Naive B cell (primary cell): ENCODE measurements at regions not wholly inside any gene's neighbourhood (a gene's known extent, or its start where the extent isn't known, plus 50 kb on each side); places are given as distances from the start of the nearest gene placed in this dataset.

Source experiments
- ATAC-seq, 2 donors: fragments of 150-1000 bp; cut with Tn5 transposase; 2 replicates each; pipeline ENCODE4 v1.10.0; 2021; ENCODE audit warnings: low read depth in 2 of 2, mild to moderate bottlenecking in 2 of 2, moderate library complexity in 2 of 2
- DNase-seq: peaks from one replicate; pipeline ENCODE4 v3.0.0; 2022
- H3K27ac Mint-ChIP-seq, 6 donors: one replicate each; pipeline ENCODE4 v1.8.0; 2020 to 2022; ENCODE audit warnings: mild to moderate bottlenecking in 6 of 6, mixed read lengths in 6 of 6, moderate library complexity in 5 of 6, inconsistent platforms in 2 of 6
- H3K27me3 Mint-ChIP-seq, 3 donors: one replicate each; pipeline ENCODE4 v1.8.0; 2021 to 2022; ENCODE audit warnings: mixed read lengths in 3 of 3, mild to moderate bottlenecking in 1 of 3
- H3K36me3 Mint-ChIP-seq, 2 donors: one replicate each; pipeline ENCODE4 v1.8.0; 2020 to 2022; ENCODE audit warnings: mixed read lengths in 2 of 2, inconsistent platforms in 1 of 2, mild to moderate bottlenecking in 1 of 2
- H3K4me1 Mint-ChIP-seq, 3 donors: one replicate each; pipeline ENCODE4 v1.8.0; 2020 to 2022; ENCODE audit warnings: mixed read lengths in 3 of 3, inconsistent platforms in 1 of 3, mild to moderate bottlenecking in 1 of 3, moderate library complexity in 1 of 3
- H3K4me3 Mint-ChIP-seq, 8 donors: one replicate each; pipeline ENCODE4 v1.8.0; 2020 to 2022; ENCODE audit warnings: mild to moderate bottlenecking in 8 of 8, mixed read lengths in 8 of 8, moderate library complexity in 8 of 8, inconsistent platforms in 2 of 8
- H3K9me3 Mint-ChIP-seq, 7 donors: one replicate each; pipeline ENCODE4 v1.8.0; 2020 to 2022; ENCODE audit warnings: mixed read lengths in 7 of 7, mild to moderate bottlenecking in 5 of 7, inconsistent platforms in 2 of 7, moderate library complexity in 1 of 7

DNA sequence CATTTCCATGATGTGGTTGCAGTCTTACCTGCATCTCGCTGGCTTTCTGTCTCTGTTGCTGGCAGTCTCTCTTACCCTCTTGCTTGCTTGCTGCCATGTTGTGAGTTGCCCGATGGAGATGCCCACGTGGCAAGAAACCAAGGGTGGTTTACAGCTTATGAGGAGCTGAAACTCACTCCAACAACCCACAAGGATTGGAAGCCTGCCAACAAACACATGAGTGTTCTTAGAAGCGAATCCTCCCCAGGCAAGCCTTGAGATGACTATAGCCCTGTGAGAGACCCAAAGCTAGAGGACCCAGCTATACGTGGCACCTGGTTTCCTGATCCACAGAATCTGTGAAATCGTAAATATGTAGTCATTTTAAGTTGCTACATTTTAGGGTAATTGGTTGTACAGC lies 490.9 kb upstream of the ADAMTS9 start:
- Mint-ChIP-seq H3K9me3 (peaks cover 0 to 9% (median 2%) of the 10 kb centered on the region in 7 donors), H3K36me3 (no peaks in the 10 kb centered on the region), H3K4me1 (no peaks in the 10 kb centered on the region), H3K27me3 (no peaks in the 10 kb centered on the region), H3K27ac (no peak overlapping the region), H3K4me3 (no peak overlapping the region)
- DNase-seq (no peak), ATAC-seq (no peak)

DNA sequence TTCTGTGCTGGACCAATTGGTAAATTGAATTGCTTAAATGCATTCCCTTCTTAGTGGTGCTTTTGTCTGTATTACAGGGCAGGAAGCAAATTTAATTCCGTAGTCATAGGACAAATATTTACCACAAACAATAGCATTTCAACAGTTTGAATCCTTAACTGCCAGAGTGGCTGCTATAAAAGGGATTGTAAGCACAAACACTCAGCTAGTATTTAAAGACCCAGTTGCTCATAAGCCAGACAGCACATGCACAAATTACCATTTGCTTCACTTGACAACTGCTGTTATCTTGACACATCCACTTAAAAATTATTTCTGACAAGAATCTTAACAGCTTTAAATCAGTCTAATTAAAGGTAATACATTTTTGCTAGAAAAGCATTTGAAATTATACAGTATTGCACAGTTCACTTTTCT lies 490.2 kb upstream of the ADAMTS9 start:
- Mint-ChIP-seq H3K4me1 (no peaks in the 10 kb centered on the region), H3K27ac (no peak overlapping the region), H3K36me3 (no peaks in the 10 kb centered on the region), H3K9me3 (peaks cover 0 to 9% (median 2%) of the 10 kb centered on the region in 7 donors), H3K27me3 (no peaks in the 10 kb centered on the region), H3K4me3 (no peak overlapping the region)
- DNase-seq (no peak), ATAC-seq (no peak)

DNA sequence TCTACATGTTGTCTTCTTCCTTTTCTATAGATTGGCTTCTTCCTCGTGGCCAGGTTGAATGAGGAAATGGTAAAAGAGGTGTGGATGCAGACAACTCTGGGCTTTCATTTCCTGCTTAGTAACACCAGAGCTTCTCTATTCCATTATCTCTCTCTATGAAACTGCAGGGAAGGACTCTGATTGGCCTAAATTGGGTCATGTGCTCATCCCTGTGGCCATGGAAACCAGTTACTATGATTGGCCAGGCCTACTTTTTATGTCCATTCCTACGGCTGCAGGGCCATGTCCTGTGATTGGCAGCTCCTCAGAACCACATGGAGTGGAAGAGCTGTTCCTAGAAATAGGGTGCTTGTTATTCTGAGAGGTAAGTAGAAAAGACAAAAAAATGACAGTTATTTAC lies 486.9 kb upstream of the ADAMTS9 start:
- Mint-ChIP-seq H3K4me1 (no peaks in the 10 kb centered on the region), H3K36me3 (no peaks in the 10 kb centered on the region), H3K27me3 (no peaks in the 10 kb centered on the region), H3K27ac (no peak overlapping the region), H3K4me3 (no peak overlapping the region), H3K9me3 (peaks cover 0 to 11% (median 7%) of the 10 kb centered on the region in 7 donors)
- DNase-seq (no peak), ATAC-seq (no peak)

DNA sequence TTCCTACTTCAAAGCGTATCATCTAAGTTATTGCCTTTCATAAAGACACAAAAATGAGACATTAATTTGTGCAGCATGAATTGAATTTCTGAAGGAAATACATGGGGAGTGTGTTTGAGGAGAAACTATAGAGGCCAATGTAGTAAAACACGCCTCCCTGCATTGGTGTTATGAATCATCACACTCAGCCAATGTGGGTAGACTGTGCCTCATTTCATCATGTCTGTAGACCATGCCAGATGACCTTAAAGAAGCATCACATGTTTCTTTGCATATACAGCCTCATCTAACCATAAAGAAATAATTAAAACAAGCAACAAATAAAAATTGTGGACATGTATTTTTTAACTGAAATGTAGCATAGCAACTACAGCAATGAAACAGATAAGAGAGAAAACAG lies 486.0 kb upstream of the ADAMTS9 start:
- ATAC-seq (no peak), DNase-seq (no peak)
- Mint-ChIP-seq H3K4me1 (no peaks in the 10 kb centered on the region), H3K4me3 (no peak overlapping the region), H3K27ac (no peak overlapping the region), H3K9me3 (peaks cover 0 to 8% (median 4%) of the 10 kb centered on the region in 7 donors), H3K36me3 (no peaks in the 10 kb centered on the region), H3K27me3 (no peaks in the 10 kb centered on the region)

DNA sequence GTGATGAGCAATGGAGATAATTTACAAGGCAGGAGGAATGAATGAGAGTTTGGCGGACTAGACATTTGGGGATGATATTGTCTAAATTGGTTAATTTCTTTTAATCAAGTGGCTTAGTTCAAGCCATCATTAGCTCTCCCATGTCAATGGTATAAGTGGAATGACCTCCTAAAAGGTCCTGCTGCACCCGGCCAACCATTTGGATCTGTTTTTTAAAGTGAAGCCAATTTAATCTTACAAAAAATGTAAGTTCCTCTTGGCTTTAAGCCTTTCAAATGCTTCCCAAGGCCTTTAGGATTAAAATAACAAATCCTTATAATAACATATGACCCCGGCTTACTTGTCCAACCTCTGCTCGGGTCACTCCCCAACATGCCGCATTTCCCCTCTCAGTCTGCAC lies 484.4 kb upstream of the ADAMTS9 start:
- peaks cover 0 to 10% (median 4%) of the 10 kb centered on the region in 7 donors for H3K9me3 Mint-ChIP-seq
- DNase-seq, result no peak
- no peak for ATAC-seq
- no peaks in the 10 kb centered on the region for H3K4me1 Mint-ChIP-seq
- H3K27me3 Mint-ChIP-seq, result no peaks in the 10 kb centered on the region
- no peak overlapping the region for H3K4me3 Mint-ChIP-seq
- no peaks in the 10 kb centered on the region for H3K36me3 Mint-ChIP-seq
- no peak overlapping the region for H3K27ac Mint-ChIP-seq

DNA sequence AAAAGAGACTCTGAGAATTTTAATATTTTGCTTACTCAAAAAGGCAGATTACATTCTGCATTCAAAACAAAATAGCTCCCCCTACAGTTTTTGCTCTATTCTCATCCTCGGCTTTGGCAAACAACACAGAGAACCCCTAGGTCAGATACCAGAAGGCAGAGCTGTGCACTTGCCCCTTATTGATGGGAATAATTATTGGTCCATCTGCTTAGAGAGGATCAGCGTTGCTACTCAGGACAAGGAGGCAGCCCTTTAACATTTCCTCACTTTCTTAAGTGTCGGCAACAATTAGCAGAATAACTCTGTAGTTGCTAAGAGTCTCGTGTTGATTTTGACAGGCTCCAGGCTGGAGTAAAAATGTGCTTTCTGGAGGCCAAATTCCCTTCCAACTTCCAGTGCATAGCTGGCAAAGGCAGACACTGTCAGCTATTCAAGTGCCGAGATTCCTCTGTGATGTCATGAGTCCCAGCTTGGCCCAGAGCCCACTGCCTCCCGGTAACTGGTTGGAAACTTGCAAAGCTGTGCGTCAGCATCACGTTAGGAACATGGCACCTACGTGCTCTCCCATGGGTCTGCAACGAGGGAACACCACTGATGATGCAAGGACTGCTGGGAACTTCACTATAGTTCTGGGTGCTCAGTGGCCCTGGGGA lies 482.7 kb upstream of the ADAMTS9 start:
- Mint-ChIP-seq H3K9me3 (peaks cover 0 to 10% (median 4%) of the 10 kb centered on the region in 7 donors), H3K27me3 (no peaks in the 10 kb centered on the region), H3K4me1 (no peaks in the 10 kb centered on the region), H3K36me3 (no peaks in the 10 kb centered on the region), H3K27ac (no peak overlapping the region), H3K4me3 (no peak overlapping the region)
- no peak for ATAC-seq
- DNase-seq, result no peak

DNA sequence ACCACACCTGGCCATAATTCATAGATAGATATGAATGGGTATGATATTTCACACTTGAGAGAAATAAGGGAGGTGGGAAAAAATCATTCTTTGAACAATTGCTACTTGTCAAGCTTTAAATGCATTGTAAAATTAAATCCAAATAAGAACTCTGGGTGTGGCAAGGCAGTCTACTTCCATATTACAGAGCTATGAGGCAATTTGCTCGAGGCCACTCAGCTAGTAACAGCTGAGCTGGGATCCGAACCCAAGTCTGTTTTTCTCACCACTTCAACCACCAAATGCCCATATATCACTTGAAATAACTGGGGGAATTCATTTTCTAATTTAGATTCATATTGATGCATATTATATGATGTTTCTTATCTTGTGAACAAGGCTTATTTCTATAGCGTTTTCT lies 482.2 kb upstream of the ADAMTS9 start:
- ATAC-seq, result no peak
- Mint-ChIP-seq H3K9me3 (peaks cover 0 to 10% (median 4%) of the 10 kb centered on the region in 7 donors), H3K4me3 (no peak overlapping the region), H3K4me1 (no peaks in the 10 kb centered on the region), H3K27me3 (no peaks in the 10 kb centered on the region), H3K36me3 (no peaks in the 10 kb centered on the region), H3K27ac (no peak overlapping the region)
- no peak for DNase-seq

DNA sequence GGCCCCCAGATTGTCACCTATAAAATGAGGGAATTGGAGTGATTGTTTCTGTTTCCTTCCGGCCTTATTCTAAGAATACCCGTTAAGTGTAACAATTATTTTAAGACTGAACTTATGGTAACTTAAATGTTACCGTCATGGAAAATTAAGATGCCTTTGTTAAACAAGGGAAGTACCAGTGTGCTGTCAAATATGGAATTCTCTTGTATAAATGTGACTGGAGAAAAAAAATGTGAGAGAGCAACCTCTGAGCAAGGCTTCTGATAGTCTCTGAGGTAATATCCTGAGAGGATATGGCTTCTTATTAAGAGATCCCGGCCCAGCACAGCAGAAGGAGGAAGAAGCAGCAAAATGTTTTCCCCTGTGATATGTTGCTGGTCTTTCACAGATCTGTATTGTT lies 480.7 kb upstream of the ADAMTS9 start:
- Mint-ChIP-seq H3K9me3 (peaks cover 2 to 10% (median 5%) of the 10 kb centered on the region in 7 donors), H3K4me3 (no peak overlapping the region), H3K27me3 (no peaks in the 10 kb centered on the region), H3K27ac (no peak overlapping the region), H3K4me1 (no peaks in the 10 kb centered on the region), H3K36me3 (no peaks in the 10 kb centered on the region)
- ATAC-seq (no peak), DNase-seq (no peak)

DNA sequence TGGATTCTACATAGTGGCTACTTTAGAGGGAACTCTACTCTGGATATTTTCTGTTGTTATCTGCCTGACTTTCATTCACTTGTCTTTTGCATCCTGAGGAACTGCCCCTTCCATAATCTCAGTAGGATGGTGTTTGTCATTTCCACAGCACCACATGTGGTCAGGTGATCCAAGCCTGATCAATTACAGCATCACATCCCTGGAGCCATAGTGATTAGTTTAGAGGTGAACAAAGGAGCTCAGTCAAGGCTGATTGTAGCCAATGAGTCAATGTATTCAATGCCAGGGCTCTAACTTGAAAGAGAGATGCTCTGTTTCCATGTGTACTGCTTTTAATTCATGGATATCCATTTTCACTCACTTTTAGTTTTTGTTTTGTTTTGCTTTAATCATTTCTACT lies 478.7 kb upstream of the ADAMTS9 start:
- no peaks in the 10 kb centered on the region for H3K27me3 Mint-ChIP-seq
- H3K4me1 Mint-ChIP-seq, result no peaks in the 10 kb centered on the region
- H3K9me3 Mint-ChIP-seq, result peaks cover 3 to 8% (median 6%) of the 10 kb centered on the region in 7 donors
- no peaks in the 10 kb centered on the region for H3K36me3 Mint-ChIP-seq
- no peak overlapping the region for H3K27ac Mint-ChIP-seq
- no peak for ATAC-seq
- H3K4me3 Mint-ChIP-seq, result no peak overlapping the region
- no peak for DNase-seq

DNA sequence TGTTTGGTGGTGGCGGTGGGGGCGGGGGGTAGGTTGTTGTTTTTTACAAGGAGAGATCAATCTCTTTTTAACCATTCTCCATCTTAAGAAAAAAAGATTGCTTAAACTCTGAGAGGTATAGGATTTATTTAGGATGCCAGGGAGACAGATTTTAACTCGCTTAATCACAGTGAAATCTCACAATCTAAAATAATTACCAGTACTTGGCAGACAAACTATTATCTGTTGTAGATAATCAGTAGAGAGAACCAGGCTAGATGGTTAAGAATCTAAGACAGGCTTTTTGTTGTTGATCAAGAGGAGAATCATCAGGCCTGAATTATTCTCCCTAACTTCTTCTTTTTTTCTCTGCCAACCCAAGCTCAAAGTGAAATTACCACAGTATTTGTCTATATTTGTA lies 470.2 kb upstream of the ADAMTS9 start:
- Mint-ChIP-seq H3K36me3 (no peaks in the 10 kb centered on the region), H3K4me3 (no peak overlapping the region), H3K27me3 (no peaks in the 10 kb centered on the region), H3K4me1 (no peaks in the 10 kb centered on the region), H3K9me3 (peaks cover 0 to 22% (median 7%) of the 10 kb centered on the region in 7 donors), H3K27ac (no peak overlapping the region)
- no peak for DNase-seq
- ATAC-seq, result no peak

DNA sequence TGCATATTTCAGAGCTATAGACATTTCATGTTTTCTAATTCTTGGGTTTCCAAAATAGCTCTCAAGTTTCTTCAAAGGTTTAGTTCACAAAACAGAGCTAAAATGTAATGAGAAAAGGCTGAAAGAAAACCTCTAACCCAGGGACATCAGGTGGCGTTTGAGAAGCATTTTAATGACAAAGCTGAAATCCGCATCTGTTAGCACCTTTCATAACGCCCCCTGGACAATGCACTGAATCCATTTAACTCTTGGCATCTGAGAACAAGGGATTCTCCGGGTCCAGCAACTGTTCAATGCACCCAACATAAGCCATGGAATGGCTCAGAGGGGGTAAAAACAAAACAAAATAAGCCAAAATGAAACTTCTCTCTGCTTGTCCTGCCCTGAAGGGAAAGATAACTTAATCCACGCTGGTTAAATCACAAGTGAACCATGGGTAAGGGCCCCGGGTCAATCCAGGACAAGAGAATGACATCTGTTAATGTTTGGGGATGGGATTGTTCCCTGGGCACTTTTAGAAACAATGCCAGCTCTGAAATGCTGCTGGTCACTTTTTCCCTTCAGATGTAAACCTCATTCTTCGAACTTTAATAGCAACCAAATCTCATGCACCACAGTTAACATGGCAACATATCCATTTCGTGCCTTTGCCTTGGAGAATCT lies 466.2 kb upstream of the ADAMTS9 start:
- Mint-ChIP-seq H3K9me3 (peaks cover 4 to 24% (median 8%) of the 10 kb centered on the region in 7 donors), H3K27ac (no peak overlapping the region), H3K36me3 (no peaks in the 10 kb centered on the region), H3K27me3 (no peaks in the 10 kb centered on the region), H3K4me3 (no peak overlapping the region), H3K4me1 (no peaks in the 10 kb centered on the region)
- ATAC-seq (no peak), DNase-seq (no peak)

DNA sequence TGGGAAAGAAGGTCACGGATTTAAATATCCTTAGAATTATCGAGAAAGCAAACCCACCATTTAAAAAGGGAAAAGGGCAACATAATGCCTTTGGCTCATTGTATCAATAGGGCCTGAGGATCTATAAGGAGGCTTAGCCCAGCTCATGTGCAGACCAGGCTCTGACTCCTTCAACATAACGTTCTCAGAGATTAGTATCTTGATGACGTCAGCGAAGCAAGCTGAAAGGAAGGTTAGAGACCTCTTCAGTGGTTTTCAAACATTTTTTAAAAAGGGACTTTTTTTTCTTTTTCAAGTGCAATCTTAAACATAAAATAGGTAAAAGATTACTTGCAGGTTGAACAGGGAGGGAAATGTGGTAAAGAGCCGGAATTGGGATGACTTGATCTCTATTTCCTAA lies 463.9 kb upstream of the ADAMTS9 start:
- H3K4me1 Mint-ChIP-seq, result no peaks in the 10 kb centered on the region

DNA sequence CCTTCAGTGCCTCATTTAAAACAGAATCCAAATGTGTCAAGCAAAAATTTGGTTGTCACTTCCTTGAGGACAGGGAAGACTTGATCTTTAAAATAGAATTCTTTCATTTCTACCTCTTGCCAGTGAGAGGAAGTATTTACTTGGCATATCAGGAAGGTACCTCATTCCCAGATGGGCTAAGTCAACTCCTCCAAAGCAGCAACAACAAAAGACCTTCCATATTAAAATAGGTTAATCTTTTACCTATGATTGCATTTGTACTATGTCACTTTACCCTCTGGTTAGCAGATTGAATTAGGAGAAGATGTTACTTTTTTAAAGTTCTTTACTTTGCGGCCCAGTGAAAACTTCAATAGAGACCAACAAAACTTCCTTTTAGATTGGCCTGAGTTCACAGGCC lies 462.1 kb upstream of the ADAMTS9 start:
- Mint-ChIP-seq H3K27me3 (no peaks in the 10 kb centered on the region), H3K4me3 (no peak overlapping the region), H3K9me3 (peaks cover 0 to 16% (median 8%) of the 10 kb centered on the region in 7 donors), H3K4me1 (no peaks in the 10 kb centered on the region), H3K27ac (no peak overlapping the region), H3K36me3 (no peaks in the 10 kb centered on the region)
- ATAC-seq, result no peak
- DNase-seq, result no peak

More for the DNA sequence above, 463.9 kb upstream of the ADAMTS9 start:
- no peak overlapping the region for H3K27ac Mint-ChIP-seq
- H3K4me3 Mint-ChIP-seq, result no peak overlapping the region
- DNase-seq, result no peak
- H3K9me3 Mint-ChIP-seq, result peaks cover 0 to 27% (median 8%) of the 10 kb centered on the region in 7 donors
- H3K27me3 Mint-ChIP-seq, result no peaks in the 10 kb centered on the region
- no peak for ATAC-seq
- no peaks in the 10 kb centered on the region for H3K36me3 Mint-ChIP-seq

DNA sequence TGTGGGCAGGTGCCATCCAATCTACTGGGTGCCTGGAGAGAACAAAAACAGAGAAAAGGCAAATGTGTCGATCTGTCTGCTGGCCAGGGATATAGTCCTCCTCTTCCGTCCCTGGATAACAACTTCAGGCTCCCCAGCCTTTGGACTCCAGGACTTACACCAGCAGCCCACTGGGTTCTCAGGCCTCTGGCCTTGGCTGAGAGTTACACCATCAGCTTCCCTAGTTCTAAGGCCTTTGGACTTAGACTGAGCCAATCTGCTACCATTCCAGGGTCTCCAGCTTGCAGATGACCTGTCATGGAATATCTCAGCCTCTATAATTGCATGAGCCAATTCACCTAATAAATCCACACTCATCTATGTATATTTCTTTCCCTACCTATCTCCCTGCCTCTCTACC lies 460.9 kb upstream of the ADAMTS9 start:
- Mint-ChIP-seq H3K27me3 (no peaks in the 10 kb centered on the region), H3K27ac (no peak overlapping the region), H3K4me3 (no peak overlapping the region), H3K36me3 (no peaks in the 10 kb centered on the region), H3K4me1 (no peaks in the 10 kb centered on the region), H3K9me3 (peaks cover 0 to 16% (median 8%) of the 10 kb centered on the region in 7 donors)
- no peak for DNase-seq
- no peak for ATAC-seq
